ENCODE measurements at regions not wholly inside any gene's neighbourhood (a gene's known extent, or its start where the extent isn't known, plus 50 kb on each side); places are given as distances from the start of the nearest gene placed in this dataset.
"Not testable (repeated sequence)": the region's sequence is repeated elsewhere in the genome, so short reads cannot be mapped to it uniquely, and the experiment has no call there.

GRCh38 chr9:21533597-21533996, 51.5 kb upstream of the IFNE start:
- DNase-seq (ENCODE audit: low read depth), result no peak

GRCh38 chr9:21535396-21535795, 53.3 kb upstream of the IFNE start:
- DNase-seq (ENCODE audit: low read depth), result no peak

- no peak for DNase-seq (ENCODE audit: low read depth)
These were observed 60.7 kb upstream of the IFNE start for GRCh38 chr9:21542787-21543186.

GRCh38 chr9:21543187-21543586, 61.1 kb upstream of the IFNE start:
- no peak for DNase-seq (ENCODE audit: low read depth)

GRCh38 chr9:21543816-21544215, 61.7 kb upstream of the IFNE start:
- not testable (repeated sequence) for DNase-seq (ENCODE audit: low read depth)

GRCh38 chr9:21546949-21547348, 64.8 kb upstream of the IFNE start:
- DNase-seq (ENCODE audit: low read depth), result no peak

- no peak for DNase-seq (ENCODE audit: low read depth)
These were observed 67.2 kb upstream of the IFNE start for GRCh38 chr9:21549251-21549765.

- no peak for DNase-seq (ENCODE audit: low read depth)
These were observed 67.8 kb upstream of the IFNE start for GRCh38 chr9:21549890-21550289.

GRCh38 chr9:21550392-21550791, 68.3 kb upstream of the IFNE start:
- no peak for DNase-seq (ENCODE audit: low read depth)

GRCh38 chr9:21551401-21551800, 69.3 kb upstream of the IFNE start:
- DNase-seq (ENCODE audit: low read depth), result no peak

GRCh38 chr9:21552244-21553170, 70.4 kb upstream of the IFNE start:
- DNase-seq (ENCODE audit: low read depth), result no peak

GRCh38 chr9:21553441-21553840, 71.3 kb upstream of the IFNE start:
- no peak for DNase-seq (ENCODE audit: low read depth)

GRCh38 chr9:21554813-21555212, 72.7 kb upstream of the IFNE start:
- DNase-seq (ENCODE audit: low read depth), result no peak

- DNase-seq (ENCODE audit: low read depth), result no peak
These were observed 73.8 kb upstream of the IFNE start for GRCh38 chr9:21555911-21556310.

- no peak for DNase-seq (ENCODE audit: low read depth)
These were observed 74.7 kb upstream of the IFNE start for GRCh38 chr9:21556581-21557427.

GRCh38 chr9:21557428-21557768, 75.3 kb upstream of the IFNE start:
- no peak for DNase-seq (ENCODE audit: low read depth)

- no peak for DNase-seq (ENCODE audit: low read depth)
These were observed 76.0 kb upstream of the IFNE start for GRCh38 chr9:21558079-21558478.

- no peak for DNase-seq (ENCODE audit: low read depth)
These were observed 76.7 kb upstream of the IFNE start for GRCh38 chr9:21558615-21559401.

GRCh38 chr9:21559402-21560280, 77.5 kb upstream of the IFNE start:
- DNase-seq (ENCODE audit: low read depth), result no peak

- DNase-seq (ENCODE audit: low read depth), result no peak
These were observed 78.2 kb upstream of the IFNE start for GRCh38 chr9:21560281-21560745.

- DNase-seq (ENCODE audit: low read depth), result no peak
These were observed 79.4 kb upstream of the IFNE start for GRCh38 chr9:21561502-21561901.

Measured in stimulated activated CD8-positive, alpha-beta memory T cell treated with anti-CD3 and anti-CD28 coated beads, Interleukin-7, amount 100 ng/mL, for 24 hours (primary cell).